ENCODE measurements at regions not wholly inside any gene's neighbourhood (a gene's known extent, or its start where the extent isn't known, plus 50 kb on each side); places are given as distances from the start of the nearest gene placed in this dataset.

- Histone ChIP-seq H3K27ac (no peak overlapping the region), H3K4me2 (ENCODE audit: low read length) (no peak overlapping the region), H3K4me1 (no peaks in the 10 kb centered on the region), H3K36me3 (ENCODE audit: control insufficient read depth, insufficient read depth, low read length) (no peaks in the 10 kb centered on the region), H3K4me3 (ENCODE audit: low read depth, low read length) (no peak overlapping the region), H3K79me2 (no peaks in the 10 kb centered on the region), H3K27me3 (ENCODE audit: control insufficient read depth, insufficient read depth, low read length) (no peaks in the 10 kb centered on the region), H2AFZ (no peak overlapping the region), H3K9ac (no peak overlapping the region), H3K9me3 (ENCODE audit: control insufficient read depth, low read length) (no peaks in the 10 kb centered on the region)
- no peak for TF ChIP-seq CTCF (IDR thresholded peaks at IDR 0.05)
Observed at GRCh38 chr16:87101903-87102302, 215.3 kb downstream of the C16orf95 start.

GRCh38 chr16:87107201-87107600 is 210.0 kb downstream of the C16orf95 start:
- Histone ChIP-seq H3K9me3 (ENCODE audit: control insufficient read depth, low read length) (no peaks in the 10 kb centered on the region), H2AFZ (no peak overlapping the region), H3K9ac (no peak overlapping the region), H3K36me3 (ENCODE audit: control insufficient read depth, insufficient read depth, low read length) (no peaks in the 10 kb centered on the region), H3K27ac (no peak overlapping the region), H3K27me3 (ENCODE audit: control insufficient read depth, insufficient read depth, low read length) (no peaks in the 10 kb centered on the region), H3K4me2 (ENCODE audit: low read length) (no peak overlapping the region), H3K4me3 (ENCODE audit: low read depth, low read length) (no peak overlapping the region), H3K4me1 (no peaks in the 10 kb centered on the region), H3K79me2 (no peaks in the 10 kb centered on the region)
- no peak for TF ChIP-seq CTCF (IDR thresholded peaks at IDR 0.05)

GRCh38 chr16:87108278-87108677 is 208.9 kb downstream of the C16orf95 start:
- Histone ChIP-seq H2AFZ (no peak overlapping the region), H3K27me3 (ENCODE audit: control insufficient read depth, insufficient read depth, low read length) (no peaks in the 10 kb centered on the region), H3K79me2 (no peaks in the 10 kb centered on the region), H3K4me3 (ENCODE audit: low read depth, low read length) (no peak overlapping the region), H3K36me3 (ENCODE audit: control insufficient read depth, insufficient read depth, low read length) (no peaks in the 10 kb centered on the region), H3K9me3 (ENCODE audit: control insufficient read depth, low read length) (no peaks in the 10 kb centered on the region), H3K4me2 (ENCODE audit: low read length) (no peak overlapping the region), H3K4me1 (no peaks in the 10 kb centered on the region), H3K27ac (no peak overlapping the region), H3K9ac (no peak overlapping the region)
- TF ChIP-seq CTCF (IDR thresholded peaks at IDR 0.05), result no peak

- H3K36me3 ChIP-seq (ENCODE audit: control insufficient read depth, insufficient read depth, low read length), result no peaks in the 10 kb centered on the region
- H3K79me2 ChIP-seq, result no peaks in the 10 kb centered on the region
- TF ChIP-seq CTCF (IDR thresholded peaks at IDR 0.05), result no peak
- H2AFZ ChIP-seq, result no peak overlapping the region
- no peak overlapping the region for H3K4me3 ChIP-seq (ENCODE audit: low read depth, low read length)
- no peak overlapping the region for H3K9ac ChIP-seq
- no peaks in the 10 kb centered on the region for H3K4me1 ChIP-seq
- H3K9me3 ChIP-seq (ENCODE audit: control insufficient read depth, low read length), result no peaks in the 10 kb centered on the region
- H3K27ac ChIP-seq, result no peak overlapping the region
- H3K27me3 ChIP-seq (ENCODE audit: control insufficient read depth, insufficient read depth, low read length), result no peaks in the 10 kb centered on the region
- H3K4me2 ChIP-seq (ENCODE audit: low read length), result no peak overlapping the region
Observed at GRCh38 chr16:87108941-87109340, 208.3 kb downstream of the C16orf95 start.

- no peaks in the 10 kb centered on the region for H3K27me3 ChIP-seq (ENCODE audit: control insufficient read depth, insufficient read depth, low read length)
- no peak overlapping the region for H3K27ac ChIP-seq
- no peak overlapping the region for H3K4me2 ChIP-seq (ENCODE audit: low read length)
- H3K79me2 ChIP-seq, result no peaks in the 10 kb centered on the region
- no peak overlapping the region for H2AFZ ChIP-seq
- no peak for TF ChIP-seq CTCF (IDR thresholded peaks at IDR 0.05)
- H3K36me3 ChIP-seq (ENCODE audit: control insufficient read depth, insufficient read depth, low read length), result no peaks in the 10 kb centered on the region
- H3K9me3 ChIP-seq (ENCODE audit: control insufficient read depth, low read length), result no peaks in the 10 kb centered on the region
- H3K4me3 ChIP-seq (ENCODE audit: low read depth, low read length), result no peak overlapping the region
- H3K9ac ChIP-seq, result no peak overlapping the region
- no peaks in the 10 kb centered on the region for H3K4me1 ChIP-seq
Observed at GRCh38 chr16:87114832-87115231, 202.4 kb downstream of the C16orf95 start.
